ENCODE measurements at regions not wholly inside any gene's neighbourhood (a gene's known extent, or its start where the extent isn't known, plus 50 kb on each side); places are given as distances from the start of the nearest gene placed in this dataset.

GRCh38 chr7:142586611-142587010 is 162.7 kb upstream of the PRSS1 start:
- Histone ChIP-seq H3K4me3 (no peak overlapping the region), H3K9me3 (no peaks in the 10 kb centered on the region), H3K27ac (no peak overlapping the region), H3K4me1 (no peaks in the 10 kb centered on the region), H3K27me3 (no peaks in the 10 kb centered on the region), H3K36me3 (no peaks in the 10 kb centered on the region)
- WGBS, 5 donors = 56 to 80% (median 68%) methylated on average over 3 of the region's 3 CpGs
- TF ChIP-seq POLR2A (IDR thresholded peaks at IDR 0.05) (no peak), EP300 (IDR thresholded peaks at IDR 0.05) (no peak), POLR2AphosphoS5 (IDR thresholded peaks at IDR 0.05) (no peak), CTCF (IDR thresholded peaks at IDR 0.05) (no peak)
- no peak for DNase-seq
- intact Hi-C loops (cut with DNase I; ENCODE audit: low total_unique reads) = no loop called here

GRCh38 chr7:142585425-142585824 is 163.8 kb upstream of the PRSS1 start:
- intact Hi-C loops (cut with DNase I; ENCODE audit: low total_unique reads) = no loop called here
- Histone ChIP-seq H3K36me3 (no peaks in the 10 kb centered on the region), H3K27ac (no peak overlapping the region), H3K9me3 (no peaks in the 10 kb centered on the region), H3K27me3 (no peaks in the 10 kb centered on the region), H3K4me3 (no peak overlapping the region), H3K4me1 (no peaks in the 10 kb centered on the region)
- 36 to 47% (median 45%) methylated on average over 2 of the region's 2 CpGs for WGBS, 5 donors
- TF ChIP-seq EP300 (IDR thresholded peaks at IDR 0.05) (no peak), POLR2A (IDR thresholded peaks at IDR 0.05) (no peak), POLR2AphosphoS5 (IDR thresholded peaks at IDR 0.05) (no peak), CTCF (IDR thresholded peaks at IDR 0.05) (no peak)
- DNase-seq = no peak

GRCh38 chr7:142584765-142585164 is 164.5 kb upstream of the PRSS1 start:
- WGBS, 5 donors = 70 to 84% (median 75%) methylated on average over 2 of the region's 2 CpGs
- H3K27ac ChIP-seq = no peak overlapping the region
- no peak for DNase-seq
- H3K27me3 ChIP-seq = no peaks in the 10 kb centered on the region
- no peaks in the 10 kb centered on the region for H3K4me1 ChIP-seq
- H3K9me3 ChIP-seq = no peaks in the 10 kb centered on the region
- TF ChIP-seq POLR2AphosphoS5 (IDR thresholded peaks at IDR 0.05) (no peak), EP300 (IDR thresholded peaks at IDR 0.05) (no peak), CTCF (IDR thresholded peaks at IDR 0.05) (no peak), POLR2A (IDR thresholded peaks at IDR 0.05) (no peak)
- no peak overlapping the region for H3K4me3 ChIP-seq
- H3K36me3 ChIP-seq = no peaks in the 10 kb centered on the region
- intact Hi-C loops (cut with DNase I; ENCODE audit: low total_unique reads) = no loop called here

- no peaks in the 10 kb centered on the region for H3K4me1 ChIP-seq
- no peak overlapping the region for H3K27ac ChIP-seq
- DNase-seq = peak in 1 of 2 donors; percentile 34
- intact Hi-C loops (cut with DNase I; ENCODE audit: low total_unique reads) = no loop called here
- no peaks in the 10 kb centered on the region for H3K36me3 ChIP-seq
- H3K27me3 ChIP-seq = no peaks in the 10 kb centered on the region
- WGBS, 5 donors = 45 to 52% (median 49%) methylated on average over 2 of the region's 2 CpGs
- no peak for TF ChIP-seq POLR2A (IDR thresholded peaks at IDR 0.05)
- TF ChIP-seq CTCF (IDR thresholded peaks at IDR 0.05) = no peak
- no peak for TF ChIP-seq POLR2AphosphoS5 (IDR thresholded peaks at IDR 0.05)
- no peak for TF ChIP-seq EP300 (IDR thresholded peaks at IDR 0.05)
- no peak overlapping the region for H3K4me3 ChIP-seq
- H3K9me3 ChIP-seq = no peaks in the 10 kb centered on the region
Observed at GRCh38 chr7:142583446-142583845, 165.8 kb upstream of the PRSS1 start.
